Neural crest cell (in vitro differentiated cells): ENCODE measurements at regions not wholly inside any gene's neighbourhood (a gene's known extent, or its start where the extent isn't known, plus 50 kb on each side); places are given as distances from the start of the nearest gene placed in this dataset.

Experiments
- DNase-seq: peaks from one replicate; pipeline ENCODE4 v3.0.0; 2021; ENCODE audit warnings: low read depth, mixed read lengths, low spot score
- H3K27ac Mint-ChIP-seq: one replicate; pipeline ENCODE4 v1.8.0; 2021; ENCODE audit warnings: mild to moderate bottlenecking, mixed read lengths; ENCODE audit not compliant: unreplicated experiment
- H3K27me3 Mint-ChIP-seq: 2 replicates; pipeline ENCODE4 v1.8.0; 2021; ENCODE audit warnings: low read depth, mild to moderate bottlenecking, mixed read lengths
- H3K36me3 Mint-ChIP-seq: 2 replicates; pipeline ENCODE4 v1.8.0; 2021; ENCODE audit warnings: low read depth, mild to moderate bottlenecking, mixed read lengths
- H3K4me1 Mint-ChIP-seq: 2 replicates; pipeline ENCODE4 v1.8.0; 2021; ENCODE audit warnings: mixed read lengths
- H3K4me3 Mint-ChIP-seq: one replicate; pipeline ENCODE4 v1.8.0; 2021; ENCODE audit warnings: mild to moderate bottlenecking, mixed read lengths
- H3K9me3 Mint-ChIP-seq: 2 replicates; pipeline ENCODE4 v1.8.0; 2021; ENCODE audit warnings: mixed read lengths
- TF ChIP-seq, protein P1 (sequence below): fragments of 200-600 bp; sonication (generic); conservative IDR thresholded peaks from 2 replicates; pipeline ENCODE4 v1.5.0; 2021; ENCODE audit warnings: antibody characterized with exemption, mild to moderate bottlenecking

DNA sequence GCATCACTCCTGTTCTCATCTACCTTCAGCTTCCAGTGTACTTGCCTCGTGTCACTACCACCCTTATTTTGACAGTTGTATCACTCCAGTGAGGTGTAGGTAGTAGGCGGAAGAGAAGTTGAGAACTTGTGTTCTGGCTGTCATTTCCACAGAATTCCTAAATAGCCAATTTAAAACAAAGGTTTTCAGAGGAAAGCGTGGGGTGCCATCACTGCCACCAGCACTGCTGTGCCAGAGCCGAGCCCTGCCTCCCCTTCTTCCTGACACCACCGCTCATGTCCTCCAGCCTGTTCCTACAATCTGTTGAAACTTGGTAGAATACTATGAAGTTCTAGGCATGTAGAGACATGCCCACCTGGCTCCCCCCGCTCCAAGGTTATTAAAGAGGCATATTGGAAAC is 215.8 kb downstream of the TANC2 start:
- Mint-ChIP-seq H3K27ac (no peak overlapping the region), H3K4me3 (no peak overlapping the region), H3K4me1 (no peaks in the 10 kb centered on the region), H3K36me3 (peaks cover 10% of the 10 kb centered on the region), H3K27me3 (no peaks in the 10 kb centered on the region), H3K9me3 (peaks cover 7% of the 10 kb centered on the region)
- TF ChIP-seq, protein P1, sequence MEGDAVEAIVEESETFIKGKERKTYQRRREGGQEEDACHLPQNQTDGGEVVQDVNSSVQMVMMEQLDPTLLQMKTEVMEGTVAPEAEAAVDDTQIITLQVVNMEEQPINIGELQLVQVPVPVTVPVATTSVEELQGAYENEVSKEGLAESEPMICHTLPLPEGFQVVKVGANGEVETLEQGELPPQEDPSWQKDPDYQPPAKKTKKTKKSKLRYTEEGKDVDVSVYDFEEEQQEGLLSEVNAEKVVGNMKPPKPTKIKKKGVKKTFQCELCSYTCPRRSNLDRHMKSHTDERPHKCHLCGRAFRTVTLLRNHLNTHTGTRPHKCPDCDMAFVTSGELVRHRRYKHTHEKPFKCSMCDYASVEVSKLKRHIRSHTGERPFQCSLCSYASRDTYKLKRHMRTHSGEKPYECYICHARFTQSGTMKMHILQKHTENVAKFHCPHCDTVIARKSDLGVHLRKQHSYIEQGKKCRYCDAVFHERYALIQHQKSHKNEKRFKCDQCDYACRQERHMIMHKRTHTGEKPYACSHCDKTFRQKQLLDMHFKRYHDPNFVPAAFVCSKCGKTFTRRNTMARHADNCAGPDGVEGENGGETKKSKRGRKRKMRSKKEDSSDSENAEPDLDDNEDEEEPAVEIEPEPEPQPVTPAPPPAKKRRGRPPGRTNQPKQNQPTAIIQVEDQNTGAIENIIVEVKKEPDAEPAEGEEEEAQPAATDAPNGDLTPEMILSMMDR: no peak
- no peak for DNase-seq

DNA sequence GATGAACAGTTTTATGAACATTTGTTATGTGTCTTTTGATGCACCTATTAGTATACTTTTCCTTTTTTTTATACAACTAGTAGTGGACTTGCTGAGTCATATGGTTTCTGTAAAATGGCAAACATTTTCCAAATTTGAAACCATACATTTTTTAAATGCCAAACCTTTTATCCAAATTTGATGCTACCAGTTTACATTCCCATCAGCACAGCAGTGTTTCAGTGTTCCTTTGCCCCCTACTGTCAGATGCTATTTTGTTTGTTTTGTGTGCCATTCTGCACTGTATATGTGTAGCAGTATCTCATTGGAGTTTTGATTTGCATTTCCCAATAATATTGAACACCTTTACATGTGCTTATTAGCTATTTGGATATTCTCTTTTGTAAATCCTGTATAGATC is 219.4 kb downstream of the TANC2 start:
- no peak for DNase-seq
- Mint-ChIP-seq H3K27ac (no peak overlapping the region), H3K36me3 (peaks cover 5% of the 10 kb centered on the region), H3K4me1 (peaks cover 3% of the 10 kb centered on the region), H3K27me3 (no peaks in the 10 kb centered on the region), H3K9me3 (peaks cover 3% of the 10 kb centered on the region), H3K4me3 (no peak overlapping the region)
- TF ChIP-seq, protein P1: no peak

DNA sequence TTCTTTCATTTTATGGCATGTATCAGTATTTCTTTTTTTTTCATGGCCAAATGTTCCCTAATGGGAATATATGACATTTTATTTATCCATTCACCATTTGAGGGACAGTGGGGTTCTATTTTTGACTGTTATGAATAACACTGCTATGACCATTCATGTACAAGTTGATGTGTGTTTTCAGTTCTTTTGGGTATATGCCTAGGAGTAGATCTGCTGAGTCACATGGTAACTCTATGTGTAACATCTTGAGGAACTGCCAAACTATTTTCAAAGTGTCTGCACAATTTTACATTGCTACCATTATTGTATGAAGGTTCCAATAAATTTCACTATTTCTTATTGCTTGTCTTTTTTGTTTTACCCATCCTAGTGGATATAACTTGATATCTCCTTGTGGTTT is 223.0 kb downstream of the TANC2 start:
- Mint-ChIP-seq H3K4me1 (peaks cover 10% of the 10 kb centered on the region), H3K36me3 (no peaks in the 10 kb centered on the region), H3K27me3 (no peaks in the 10 kb centered on the region), H3K9me3 (no peaks in the 10 kb centered on the region), H3K4me3 (no peak overlapping the region), H3K27ac (no peak overlapping the region)
- DNase-seq: no peak
- TF ChIP-seq, protein P1: no peak

DNA sequence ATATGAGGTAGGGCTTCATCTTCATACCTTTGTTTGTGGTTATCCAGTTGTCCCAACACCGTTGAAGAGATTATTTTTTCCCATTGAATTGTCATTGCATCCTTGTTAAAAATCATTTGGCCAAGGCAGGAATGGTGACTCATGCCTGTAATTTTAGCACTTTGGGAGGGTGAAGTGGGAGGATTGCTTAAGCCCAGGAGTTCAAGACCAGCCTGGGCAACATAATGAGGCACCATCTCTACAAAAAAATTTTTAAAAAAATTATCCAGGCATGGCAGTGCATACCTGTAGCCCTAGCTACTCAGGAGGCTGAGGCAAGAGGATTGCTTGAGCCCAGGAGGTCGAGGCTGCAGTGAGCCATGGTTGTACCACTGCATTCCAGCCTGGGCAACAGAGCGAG is 223.9 kb downstream of the TANC2 start:
- no peaks in the 10 kb centered on the region for H3K27me3 Mint-ChIP-seq
- H3K27ac Mint-ChIP-seq: no peak overlapping the region
- H3K9me3 Mint-ChIP-seq: no peaks in the 10 kb centered on the region
- TF ChIP-seq, protein P1: no peak
- H3K4me3 Mint-ChIP-seq: no peak overlapping the region
- peaks cover 10% of the 10 kb centered on the region for H3K4me1 Mint-ChIP-seq
- no peak for DNase-seq
- H3K36me3 Mint-ChIP-seq: no peaks in the 10 kb centered on the region

DNA sequence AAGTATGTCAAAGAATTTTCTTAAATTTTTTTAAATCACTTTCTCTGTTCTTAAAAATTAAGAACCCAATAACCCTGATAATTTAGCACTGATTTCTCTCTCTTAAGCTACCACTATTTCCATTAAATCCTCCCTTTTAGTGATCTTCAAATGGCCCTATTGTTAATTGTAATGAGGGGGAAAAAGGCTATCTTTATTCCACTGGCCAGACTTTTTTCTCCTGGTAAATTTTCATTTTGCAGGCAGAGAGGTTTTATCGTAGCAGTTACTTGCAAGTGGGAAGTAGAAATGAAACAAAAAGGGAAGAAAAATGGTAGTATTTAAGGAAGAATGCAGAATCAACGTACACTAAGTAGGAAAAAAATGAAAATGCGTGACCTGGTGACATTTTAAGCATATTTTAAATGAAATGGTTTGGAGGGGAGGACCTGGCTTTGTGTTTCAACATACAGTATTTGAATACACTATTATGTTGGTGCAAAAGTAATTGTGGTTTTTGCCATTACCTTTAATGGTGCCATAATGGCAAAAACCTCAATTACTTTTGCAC is 224.9 kb downstream of the TANC2 start:
- Mint-ChIP-seq H3K27ac (no peak overlapping the region), H3K36me3 (peaks cover 3% of the 10 kb centered on the region), H3K4me3 (no peak overlapping the region), H3K9me3 (no peaks in the 10 kb centered on the region), H3K27me3 (no peaks in the 10 kb centered on the region), H3K4me1 (peaks cover 10% of the 10 kb centered on the region)
- no peak for DNase-seq
- TF ChIP-seq, protein P1: no peak
